Fibroblast of mammary gland (primary cell): ENCODE measurements at regions not wholly inside any gene's neighbourhood (a gene's known extent, or its start where the extent isn't known, plus 50 kb on each side); places are given as distances from the start of the nearest gene placed in this dataset.
A peak's percentile ranks its signal among the peaks of the same experiment; 100 is the strongest.
"Not testable (repeated sequence)": the region's sequence is repeated elsewhere in the genome, so short reads cannot be mapped to it uniquely, and the experiment has no call there.

Experiments used
- DNase-seq: peaks from one replicate; pipeline ENCODE4 v3.0.0-alpha.2; 2010; ENCODE audit warnings: low read depth
- H3K4me3 ChIP-seq: 2 replicates; pipeline ENCODE4 v1.5.1; 2011; ENCODE audit warnings: low read depth, mild to moderate bottlenecking, low read length, moderate library complexity; ENCODE audit not compliant: control insufficient read depth
- TF ChIP-seq, protein P1 (sequence below): conservative IDR thresholded peaks from 2 replicates; pipeline ENCODE4 v1.5.1; 2011; ENCODE audit warnings: low read depth, low read length, inconsistent platforms; ENCODE audit not compliant: control insufficient read depth, insufficient read depth

DNA sequence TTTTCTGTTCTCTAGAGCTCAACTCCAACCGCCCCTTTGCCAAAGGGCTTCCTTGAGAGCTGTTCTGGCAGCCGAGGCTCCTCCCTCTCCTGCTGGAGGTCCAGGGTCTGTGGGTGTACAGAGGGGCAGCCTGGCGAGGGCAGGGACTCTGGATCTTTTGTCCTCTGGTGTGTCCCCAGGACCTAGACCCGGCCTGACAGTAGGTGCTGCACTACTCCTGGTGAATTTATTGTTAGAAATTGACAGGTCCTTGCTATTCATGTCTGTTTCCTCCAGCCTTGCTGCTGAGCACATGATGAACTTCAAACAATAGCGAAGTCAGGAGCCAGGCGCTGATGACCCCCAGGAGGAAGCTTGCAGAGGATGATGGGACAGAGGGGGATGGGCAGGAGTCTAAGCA, 234.7 kb upstream of the SULF2 start:
- H3K4me3 ChIP-seq: no peak overlapping the region
- DNase-seq: no peak
- TF ChIP-seq, protein P1, sequence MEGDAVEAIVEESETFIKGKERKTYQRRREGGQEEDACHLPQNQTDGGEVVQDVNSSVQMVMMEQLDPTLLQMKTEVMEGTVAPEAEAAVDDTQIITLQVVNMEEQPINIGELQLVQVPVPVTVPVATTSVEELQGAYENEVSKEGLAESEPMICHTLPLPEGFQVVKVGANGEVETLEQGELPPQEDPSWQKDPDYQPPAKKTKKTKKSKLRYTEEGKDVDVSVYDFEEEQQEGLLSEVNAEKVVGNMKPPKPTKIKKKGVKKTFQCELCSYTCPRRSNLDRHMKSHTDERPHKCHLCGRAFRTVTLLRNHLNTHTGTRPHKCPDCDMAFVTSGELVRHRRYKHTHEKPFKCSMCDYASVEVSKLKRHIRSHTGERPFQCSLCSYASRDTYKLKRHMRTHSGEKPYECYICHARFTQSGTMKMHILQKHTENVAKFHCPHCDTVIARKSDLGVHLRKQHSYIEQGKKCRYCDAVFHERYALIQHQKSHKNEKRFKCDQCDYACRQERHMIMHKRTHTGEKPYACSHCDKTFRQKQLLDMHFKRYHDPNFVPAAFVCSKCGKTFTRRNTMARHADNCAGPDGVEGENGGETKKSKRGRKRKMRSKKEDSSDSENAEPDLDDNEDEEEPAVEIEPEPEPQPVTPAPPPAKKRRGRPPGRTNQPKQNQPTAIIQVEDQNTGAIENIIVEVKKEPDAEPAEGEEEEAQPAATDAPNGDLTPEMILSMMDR: no peak

DNA sequence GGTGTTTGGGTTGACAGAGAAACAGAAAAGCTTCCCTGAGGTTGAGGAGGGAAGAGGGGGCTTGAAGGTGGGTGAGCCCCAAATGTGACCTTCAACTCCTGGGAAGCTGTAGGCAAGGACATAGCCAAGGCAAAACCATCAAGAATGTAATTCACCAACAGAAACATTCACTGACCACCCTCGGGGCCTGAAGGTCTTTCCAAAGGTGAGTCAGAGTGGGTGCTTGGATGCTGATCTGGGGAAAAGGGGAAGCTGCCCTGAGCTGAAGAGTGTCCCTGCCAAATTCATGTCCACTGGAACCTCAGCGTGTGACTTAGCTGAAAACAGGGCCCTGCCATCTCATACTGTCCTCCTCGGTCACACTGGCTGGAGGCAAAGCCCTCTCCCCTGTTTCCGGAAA, 234.2 kb upstream of the SULF2 start:
- TF ChIP-seq, protein P1: no peak
- peak; percentile 46 for DNase-seq
- no peak overlapping the region for H3K4me3 ChIP-seq

DNA sequence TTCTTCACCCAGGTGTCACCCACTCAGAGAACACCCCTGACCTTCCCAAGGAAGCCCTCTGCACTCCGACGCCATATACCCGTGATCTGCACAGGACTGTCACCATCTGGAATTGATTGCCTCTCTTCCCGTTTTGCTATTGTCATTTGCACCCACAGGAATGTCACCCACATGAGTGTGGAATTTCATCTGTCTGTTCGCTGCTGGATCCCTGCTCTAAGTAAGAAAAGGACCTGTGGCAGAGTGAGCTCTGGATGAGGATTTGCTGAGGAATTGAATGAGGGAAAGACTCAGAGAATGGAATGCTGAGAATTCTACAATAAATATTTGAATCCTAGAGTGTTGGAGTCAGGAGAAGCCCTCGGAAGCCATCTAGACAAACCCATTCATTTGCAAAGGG, 233.6 kb upstream of the SULF2 start:
- H3K4me3 ChIP-seq: not testable (repeated sequence)
- DNase-seq: peak; percentile 57

DNA sequence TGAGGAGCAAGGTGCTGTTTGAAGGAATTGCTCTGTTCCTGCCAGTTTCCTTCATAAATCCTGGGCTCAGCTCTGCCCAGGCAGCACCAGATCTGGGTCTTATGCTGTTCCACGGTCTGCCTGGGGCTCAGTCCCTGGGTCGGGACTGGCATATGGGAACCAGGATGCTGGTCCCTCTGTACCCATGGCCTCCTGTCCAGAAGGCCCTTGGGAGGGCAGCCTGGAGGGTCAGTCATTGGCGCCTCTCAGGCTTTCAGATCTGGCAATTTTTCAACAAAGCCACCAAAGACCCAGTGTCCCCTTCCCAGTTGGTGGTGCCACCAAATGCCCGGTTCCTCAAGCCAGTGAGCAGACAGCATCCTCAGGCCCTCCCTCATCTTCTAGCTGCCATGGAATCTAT, 232.7 kb upstream of the SULF2 start:
- TF ChIP-seq, protein P1: no peak
- no peak for DNase-seq
- H3K4me3 ChIP-seq: no peak overlapping the region

DNA sequence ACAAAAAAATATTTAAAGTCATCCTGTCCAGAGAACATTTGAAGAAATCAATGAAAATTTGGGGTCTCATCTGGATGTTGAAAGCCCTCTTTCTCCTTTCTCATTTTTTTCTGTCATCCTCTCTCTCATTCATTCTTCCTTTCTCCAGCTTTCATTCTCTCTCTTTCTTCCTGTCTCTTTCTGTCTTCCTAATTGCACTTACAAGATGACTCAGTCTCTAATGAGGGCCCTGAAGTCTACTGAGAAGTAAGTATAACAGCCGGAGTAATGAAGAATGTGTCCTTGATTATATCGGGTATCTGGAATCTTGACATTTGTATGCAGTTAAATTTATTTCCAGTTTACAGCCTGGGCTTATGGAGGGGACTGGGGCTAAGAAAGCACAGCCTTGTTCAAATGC, 232.2 kb upstream of the SULF2 start:
- DNase-seq: peak; percentile 31
- H3K4me3 ChIP-seq: no peak overlapping the region
- TF ChIP-seq, protein P1: no peak

DNA sequence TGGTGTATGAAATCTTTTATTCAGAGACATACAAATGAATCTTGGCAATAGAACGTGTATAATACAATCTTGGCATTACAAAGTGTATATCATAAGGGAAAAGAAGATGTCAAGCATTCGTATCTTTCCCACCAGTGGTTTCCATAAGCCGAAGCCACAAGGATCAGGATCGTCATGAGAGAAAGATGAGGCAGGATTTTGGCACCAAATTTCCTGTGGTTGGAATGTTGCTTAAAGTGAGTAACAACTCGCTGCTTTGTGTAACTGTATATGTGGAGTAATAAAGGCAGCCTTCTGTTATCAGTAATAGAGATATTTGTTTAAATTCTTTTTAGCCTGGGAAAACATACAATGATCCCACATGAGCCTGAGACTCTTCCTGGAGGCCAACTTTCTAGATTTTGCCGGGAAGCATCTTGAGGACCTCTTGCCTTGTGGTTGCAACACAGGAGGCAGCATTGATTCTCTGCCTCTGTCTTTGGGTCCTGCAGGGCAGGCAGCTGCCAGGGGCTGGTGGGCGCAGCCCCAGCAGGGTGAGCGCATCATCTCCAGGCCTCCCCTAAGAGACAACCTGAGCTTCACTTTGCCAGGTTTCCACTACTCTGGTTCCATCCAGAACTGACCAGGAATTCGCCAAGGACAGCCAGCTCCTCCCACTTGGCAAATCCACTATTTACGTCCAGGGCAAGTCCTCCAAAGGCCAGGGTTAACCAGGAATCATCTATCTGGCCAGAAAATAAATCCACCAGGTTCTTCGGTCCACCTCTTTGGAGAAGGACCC, 230.9 kb upstream of the SULF2 start:
- TF ChIP-seq, protein P1: no peak
- H3K4me3 ChIP-seq: no peak overlapping the region
- DNase-seq: peak; percentile 93

DNA sequence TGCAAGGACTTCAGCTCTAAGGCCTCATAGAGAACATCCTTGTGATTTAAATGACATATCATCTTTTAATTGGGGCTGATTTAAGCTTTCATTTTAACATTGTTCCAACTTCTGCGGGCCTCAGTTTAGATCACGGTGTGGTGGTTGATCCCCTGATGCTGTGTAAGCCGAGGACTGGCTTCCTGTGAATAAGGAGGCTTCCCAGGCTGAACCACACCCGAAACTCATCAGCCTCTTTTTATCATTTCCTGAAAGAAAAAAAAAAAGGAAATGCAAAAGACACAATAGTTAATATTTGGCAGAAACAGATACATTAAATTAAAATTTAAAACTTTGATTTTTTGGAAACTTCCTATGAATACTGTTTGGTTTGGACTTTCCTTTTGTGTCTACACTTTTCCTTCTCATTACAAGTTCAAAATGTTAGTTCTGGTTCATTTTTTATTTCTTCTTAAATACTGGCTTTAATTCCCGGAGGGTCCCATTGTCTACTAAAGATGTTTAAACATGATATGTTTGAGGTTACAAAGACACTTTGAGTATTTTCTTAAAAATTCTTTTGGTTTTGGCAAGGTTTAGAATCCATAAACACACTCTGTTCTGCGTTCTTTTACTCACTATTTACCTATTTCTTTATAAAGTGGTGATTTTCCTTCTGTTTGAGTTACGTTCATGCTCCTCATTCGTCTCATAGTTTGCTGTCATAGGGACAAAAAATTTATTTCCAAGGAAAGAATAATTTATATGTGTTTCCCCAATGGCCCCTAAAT, 230.0 kb upstream of the SULF2 start:
- DNase-seq: peak; percentile 37

More for the DNA sequence above, 230.0 kb upstream of the SULF2 start:
- TF ChIP-seq, protein P1: no peak
- no peak overlapping the region for H3K4me3 ChIP-seq
